ENCODE measurements at regions not wholly inside any gene's neighbourhood (a gene's known extent, or its start where the extent isn't known, plus 50 kb on each side); places are given as distances from the start of the nearest gene placed in this dataset.

DNA sequence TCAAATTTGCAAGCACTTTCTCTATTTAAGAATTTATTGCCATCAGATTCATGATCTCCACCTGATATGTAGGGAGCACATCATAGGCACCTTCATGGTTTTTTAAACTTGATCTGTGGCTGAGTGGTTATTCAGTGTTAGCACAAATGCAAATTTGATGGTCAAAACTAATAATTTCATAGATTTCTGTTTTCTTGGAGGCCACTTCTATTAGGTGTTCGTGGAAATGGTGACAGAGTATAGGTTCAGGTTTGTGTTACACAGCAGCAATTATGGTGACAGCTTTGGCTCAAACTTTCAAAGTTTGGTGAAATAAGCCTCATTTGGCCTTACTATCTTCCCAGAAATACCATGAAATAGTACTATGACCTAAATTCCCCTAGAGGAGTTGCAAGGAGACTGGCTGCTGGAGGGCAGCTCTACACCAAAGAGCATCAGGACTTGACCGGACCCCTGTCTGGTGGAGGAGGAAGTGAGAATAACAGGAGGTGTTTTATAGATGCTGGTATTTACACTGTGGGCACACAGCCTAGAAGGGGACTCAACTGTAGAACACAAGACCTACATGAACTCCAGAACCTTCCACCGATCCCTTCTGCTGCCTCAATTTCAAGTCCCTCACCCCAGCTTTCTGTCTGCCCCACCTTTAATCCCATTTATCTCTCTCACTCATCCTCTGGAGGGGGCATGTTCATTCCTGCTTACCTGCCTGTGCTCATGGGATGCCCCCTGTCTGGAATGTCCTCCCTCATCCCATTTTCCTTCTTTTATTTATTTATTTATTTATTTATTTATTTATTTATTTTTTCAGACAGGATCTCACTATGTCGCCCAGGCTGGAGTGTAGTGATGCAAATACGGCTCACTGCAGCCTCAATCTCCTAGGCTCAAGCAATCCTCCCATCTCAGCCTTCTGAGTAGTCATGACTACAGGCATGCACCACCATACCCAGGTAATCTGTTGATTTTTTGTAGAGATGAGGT, 132.9 kb upstream of the SIX2 start:
- no peaks in the 10 kb centered on the region for H3K4me1 Mint-ChIP-seq
- no peak overlapping the region for H3K27ac Mint-ChIP-seq
- intact Hi-C loops (cut with micrococcal nuclease), result no loop called here
- no peak for DNase-seq
- POLR2A ChIA-PET, result no interaction called here
- no peak overlapping the region for H3K4me3 Mint-ChIP-seq
- peaks cover 0 to 8% (median 0%) of the 10 kb centered on the region in 5 donors for H3K36me3 Mint-ChIP-seq
- ATAC-seq, result no peak
- Histone ChIP-seq H3K9me3 (ENCODE audit: control insufficient read depth in 2 of 3, low read length in 3 of 3) (no peaks in the 10 kb centered on the region), H3K27me3 (ENCODE audit: control insufficient read depth in 2 of 2, insufficient read depth in 2 of 2, low read length in 2 of 2) (no peaks in the 10 kb centered on the region), H3K36me3 (ENCODE audit: control insufficient read depth in 2 of 3, insufficient read depth in 3 of 3, low read length in 3 of 3) (no peaks in the 10 kb centered on the region), H3K27ac (ENCODE audit: low read depth, low read length) (no peak overlapping the region), H3K4me1 (ENCODE audit: control insufficient read depth in 2 of 2, insufficient read depth in 2 of 2, low read length in 2 of 2) (no peaks in the 10 kb centered on the region), H3K4me3 (ENCODE audit: low read length) (no peak overlapping the region)
- H3K27me3 Mint-ChIP-seq, result peaks cover 36 to 64% (median 58%) of the 10 kb centered on the region in 5 donors
- CTCF ChIA-PET, result no interaction called here
- H3K9me3 Mint-ChIP-seq, result peaks cover 0 to 4% (median 0%) of the 10 kb centered on the region in 11 donors

DNA sequence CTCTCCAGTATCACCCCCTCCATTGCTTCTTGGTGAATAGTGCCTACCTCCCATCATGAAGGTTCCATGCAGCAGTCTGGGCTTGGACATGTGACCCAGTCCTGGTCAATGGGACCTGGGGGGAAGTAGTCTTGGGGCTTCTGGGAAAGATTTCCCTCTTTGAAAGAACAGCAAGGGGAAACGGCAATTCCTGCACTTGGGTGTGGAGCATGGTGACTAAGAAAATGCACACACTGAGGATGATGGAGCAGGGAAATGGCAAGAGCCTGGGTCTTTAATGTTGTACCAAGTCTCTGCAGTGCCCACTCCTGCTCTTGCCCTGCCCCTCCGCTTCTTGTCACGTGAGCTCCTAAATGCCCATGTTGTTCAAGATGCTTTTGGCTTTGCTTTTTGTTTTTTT, 131.4 kb upstream of the SIX2 start:
- no peaks in the 10 kb centered on the region for H3K9me3 ChIP-seq (ENCODE audit: control insufficient read depth in 2 of 3, low read length in 3 of 3)
- H3K27me3 Mint-ChIP-seq, result peaks cover 32 to 63% (median 56%) of the 10 kb centered on the region in 5 donors
- DNase-seq (no peak), ATAC-seq (no peak)
- ChIA-PET CTCF (no interaction called here), POLR2A (no interaction called here)
- no peak overlapping the region for H3K4me3 Mint-ChIP-seq
- H3K4me3 ChIP-seq (ENCODE audit: low read length), result no peak overlapping the region
- no peaks in the 10 kb centered on the region for H3K36me3 ChIP-seq (ENCODE audit: control insufficient read depth in 2 of 3, insufficient read depth in 3 of 3, low read length in 3 of 3)
- no peak overlapping the region for H3K27ac Mint-ChIP-seq
- peaks cover 0 to 4% (median 0%) of the 10 kb centered on the region in 5 donors for H3K36me3 Mint-ChIP-seq
- intact Hi-C loops (cut with micrococcal nuclease), result no loop called here
- no peak overlapping the region for H3K27ac ChIP-seq (ENCODE audit: low read depth, low read length)
- no peaks in the 10 kb centered on the region for H3K4me1 ChIP-seq (ENCODE audit: control insufficient read depth in 2 of 2, insufficient read depth in 2 of 2, low read length in 2 of 2)
- peaks cover 0 to 3% (median 0%) of the 10 kb centered on the region in 11 donors for H3K9me3 Mint-ChIP-seq
- H3K27me3 ChIP-seq (ENCODE audit: control insufficient read depth in 2 of 2, insufficient read depth in 2 of 2, low read length in 2 of 2), result no peaks in the 10 kb centered on the region
- no peaks in the 10 kb centered on the region for H3K4me1 Mint-ChIP-seq

- no peaks in the 10 kb centered on the region for H3K27me3 ChIP-seq (ENCODE audit: control insufficient read depth in 2 of 2, insufficient read depth in 2 of 2, low read length in 2 of 2)
- CTCF ChIA-PET, result no interaction called here
- Mint-ChIP-seq H3K9me3 (peaks cover 0 to 2% (median 0%) of the 10 kb centered on the region in 11 donors), H3K36me3 (no peaks in the 10 kb centered on the region), H3K27me3 (peaks cover 21 to 51% (median 42%) of the 10 kb centered on the region in 5 donors), H3K4me3 (no peak overlapping the region), H3K27ac (no peak overlapping the region), H3K4me1 (peaks cover 0 to 4% (median 3%) of the 10 kb centered on the region in 7 donors)
- H3K4me3 ChIP-seq (ENCODE audit: low read length), result no peak overlapping the region
- H3K36me3 ChIP-seq (ENCODE audit: control insufficient read depth in 2 of 3, insufficient read depth in 3 of 3, low read length in 3 of 3), result no peaks in the 10 kb centered on the region
- DNase-seq (no peak), ATAC-seq (no peak)
- no peaks in the 10 kb centered on the region for H3K4me1 ChIP-seq (ENCODE audit: control insufficient read depth in 2 of 2, insufficient read depth in 2 of 2, low read length in 2 of 2)
- POLR2A ChIA-PET, result no interaction called here
- H3K27ac ChIP-seq (ENCODE audit: low read depth, low read length), result no peak overlapping the region
- no peaks in the 10 kb centered on the region for H3K9me3 ChIP-seq (ENCODE audit: control insufficient read depth in 2 of 3, low read length in 3 of 3)
- intact Hi-C loops (cut with micrococcal nuclease), result no loop called here
These were observed 129.7 kb upstream of the SIX2 start for GRCh38 chr2:45138904-45139303.

- CTCF ChIA-PET, result no interaction called here
- POLR2A ChIA-PET, result no interaction called here
- H3K9me3 Mint-ChIP-seq, result peaks cover 0 to 2% (median 0%) of the 10 kb centered on the region in 11 donors
These were observed 128.9 kb upstream of the SIX2 start for GRCh38 chr2:45137966-45138695.

DNA sequence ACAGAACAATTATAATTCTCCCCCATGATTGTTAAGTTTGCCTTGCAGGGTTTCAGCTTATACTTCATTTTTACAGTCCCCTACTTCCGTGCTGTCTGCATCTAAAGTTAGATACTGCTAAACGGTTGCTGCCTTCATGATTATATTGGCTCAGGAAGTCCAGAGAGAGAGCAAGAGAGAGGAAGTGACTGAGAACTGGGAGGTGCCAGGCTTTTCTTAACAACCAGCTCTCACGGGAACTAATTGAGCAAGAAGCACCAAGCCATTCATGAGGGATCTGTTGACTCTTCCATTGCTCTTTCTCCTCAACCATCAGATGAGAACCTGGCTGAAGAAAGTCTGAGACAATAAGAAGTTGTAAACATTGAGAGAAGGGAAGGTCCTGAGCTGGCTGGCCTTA, 125.5 kb upstream of the SIX2 start:
- peaks cover 0 to 2% (median 0%) of the 10 kb centered on the region in 11 donors for H3K9me3 Mint-ChIP-seq
- peak in 1 of 9 donors; percentile 4 for DNase-seq
- H3K27ac Mint-ChIP-seq, result no peak overlapping the region
- ATAC-seq, result peak; percentile 36
- ChIA-PET POLR2A (no interaction called here), CTCF (interaction anchor here (0.5 to 1.3 kb wide), 2 partner anchors 10 to 653 kb away, joined by 3 to 5 read pairs; no protein-coding TSS in a partner anchor)
- no peak overlapping the region for H3K4me3 Mint-ChIP-seq
- peaks cover 0 to 4% (median 3%) of the 10 kb centered on the region in 7 donors for H3K4me1 Mint-ChIP-seq
- Histone ChIP-seq H3K27me3 (ENCODE audit: control insufficient read depth in 2 of 2, insufficient read depth in 2 of 2, low read length in 2 of 2) (no peaks in the 10 kb centered on the region), H3K9me3 (ENCODE audit: control insufficient read depth in 2 of 3, low read length in 3 of 3) (no peaks in the 10 kb centered on the region), H3K4me3 (ENCODE audit: low read length) (no peak overlapping the region), H3K4me1 (ENCODE audit: control insufficient read depth in 2 of 2, insufficient read depth in 2 of 2, low read length in 2 of 2) (no peaks in the 10 kb centered on the region), H3K36me3 (ENCODE audit: control insufficient read depth in 2 of 3, insufficient read depth in 3 of 3, low read length in 3 of 3) (no peaks in the 10 kb centered on the region), H3K27ac (ENCODE audit: low read depth, low read length) (no peak overlapping the region)
- H3K27me3 Mint-ChIP-seq, result peaks cover 9 to 22% (median 15%) of the 10 kb centered on the region in 5 donors
- no peaks in the 10 kb centered on the region for H3K36me3 Mint-ChIP-seq
- intact Hi-C loops (cut with micrococcal nuclease), result no loop called here

More at GRCh38 chr2:45137966-45138695, 128.9 kb upstream of the SIX2 start:
- Mint-ChIP-seq H3K27ac (no peak overlapping the region), H3K4me3 (no peak overlapping the region), H3K36me3 (no peaks in the 10 kb centered on the region), H3K4me1 (peaks cover 0 to 4% (median 3%) of the 10 kb centered on the region in 7 donors), H3K27me3 (peaks cover 17 to 46% (median 34%) of the 10 kb centered on the region in 5 donors)
- DNase-seq (no peak), ATAC-seq (no peak)
- no peaks in the 10 kb centered on the region for H3K9me3 ChIP-seq (ENCODE audit: control insufficient read depth in 2 of 3, low read length in 3 of 3)
- no peak overlapping the region for H3K27ac ChIP-seq (ENCODE audit: low read depth, low read length)
- intact Hi-C loops (cut with micrococcal nuclease), result no loop called here
- H3K4me3 ChIP-seq (ENCODE audit: low read length), result no peak overlapping the region
- no peaks in the 10 kb centered on the region for H3K36me3 ChIP-seq (ENCODE audit: control insufficient read depth in 2 of 3, insufficient read depth in 3 of 3, low read length in 3 of 3)
- H3K27me3 ChIP-seq (ENCODE audit: control insufficient read depth in 2 of 2, insufficient read depth in 2 of 2, low read length in 2 of 2), result no peaks in the 10 kb centered on the region
- H3K4me1 ChIP-seq (ENCODE audit: control insufficient read depth in 2 of 2, insufficient read depth in 2 of 2, low read length in 2 of 2), result no peaks in the 10 kb centered on the region

DNA sequence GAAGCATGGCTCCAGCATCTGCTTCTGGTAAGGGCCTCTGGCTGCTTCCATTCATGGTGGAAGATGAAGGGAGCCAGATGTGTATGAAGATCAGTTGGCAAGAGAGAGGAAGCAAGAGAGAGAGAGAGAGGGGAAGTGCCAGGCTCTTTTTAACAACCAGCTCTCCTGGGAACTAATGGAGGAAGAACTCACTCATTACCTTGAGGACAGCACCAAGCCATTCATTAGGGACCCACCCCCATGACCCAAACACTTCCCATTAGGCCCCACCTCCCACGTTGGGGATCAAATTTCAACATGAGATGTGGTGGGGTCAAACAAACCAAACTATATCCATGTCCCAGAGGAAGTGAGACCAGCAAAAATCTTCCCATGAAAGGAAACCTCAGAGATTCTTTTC, 124.8 kb upstream of the SIX2 start:
- Mint-ChIP-seq H3K4me1 (peaks cover 0 to 4% (median 3%) of the 10 kb centered on the region in 7 donors), H3K27me3 (peaks cover 9 to 22% (median 15%) of the 10 kb centered on the region in 5 donors), H3K36me3 (no peaks in the 10 kb centered on the region), H3K27ac (no peak overlapping the region), H3K9me3 (peaks cover 0 to 2% (median 0%) of the 10 kb centered on the region in 11 donors), H3K4me3 (no peak overlapping the region)
- H3K4me3 ChIP-seq (ENCODE audit: low read length), result no peak overlapping the region
- no peaks in the 10 kb centered on the region for H3K4me1 ChIP-seq (ENCODE audit: control insufficient read depth in 2 of 2, insufficient read depth in 2 of 2, low read length in 2 of 2)
- no peaks in the 10 kb centered on the region for H3K9me3 ChIP-seq (ENCODE audit: control insufficient read depth in 2 of 3, low read length in 3 of 3)
- DNase-seq, result no peak
- ChIA-PET CTCF (interaction anchor here (1.3 kb wide), 1 partner anchor 9 kb away, joined by 3 read pairs; no protein-coding TSS in a partner anchor), POLR2A (no interaction called here)
- no peak overlapping the region for H3K27ac ChIP-seq (ENCODE audit: low read depth, low read length)
- no peaks in the 10 kb centered on the region for H3K36me3 ChIP-seq (ENCODE audit: control insufficient read depth in 2 of 3, insufficient read depth in 3 of 3, low read length in 3 of 3)
- no peaks in the 10 kb centered on the region for H3K27me3 ChIP-seq (ENCODE audit: control insufficient read depth in 2 of 2, insufficient read depth in 2 of 2, low read length in 2 of 2)
- no peak for ATAC-seq
- intact Hi-C loops (cut with micrococcal nuclease), result no loop called here
